Nephron (organoid): ENCODE measurements at regions not wholly inside any gene's neighbourhood (a gene's known extent, or its start where the extent isn't known, plus 50 kb on each side); places are given as distances from the start of the nearest gene placed in this dataset.

Source experiments
- H3K27ac Mint-ChIP-seq, 3 experiments: 2 replicates each; pipeline ENCODE4 v1.8.0; 2020; ENCODE audit warnings: mixed read lengths in 3 of 3, mild to moderate bottlenecking in 2 of 3, moderate library complexity in 1 of 3
- H3K27me3 Mint-ChIP-seq: 2 replicates; pipeline ENCODE4 v1.8.0; 2021; ENCODE audit warnings: low read depth, mild to moderate bottlenecking, moderate library complexity, mixed read lengths
- H3K36me3 Mint-ChIP-seq: 2 replicates; pipeline ENCODE4 v1.8.0; 2020; ENCODE audit warnings: low read depth, mixed read lengths
- H3K4me1 Mint-ChIP-seq: 2 replicates; pipeline ENCODE4 v1.8.0; 2020; ENCODE audit warnings: mixed read lengths
- H3K4me3 Mint-ChIP-seq, 3 experiments: 2 replicates each; pipeline ENCODE4 v1.8.0; 2020; ENCODE audit warnings: mild to moderate bottlenecking in 3 of 3, mixed read lengths in 3 of 3, moderate library complexity in 2 of 3
- H3K9me3 Mint-ChIP-seq: 2 replicates; pipeline ENCODE4 v1.8.0; 2020; ENCODE audit warnings: mixed read lengths
- TF ChIP-seq, protein P1 (sequence below), 3 experiments: fragments of 200-600 bp; sonication (generic); IDR thresholded peaks; one replicate each; pipeline ENCODE4 v1.5.0; 2021; ENCODE audit warnings: antibody characterized with exemption in 3 of 3; ENCODE audit not compliant: unreplicated experiment in 3 of 3

DNA sequence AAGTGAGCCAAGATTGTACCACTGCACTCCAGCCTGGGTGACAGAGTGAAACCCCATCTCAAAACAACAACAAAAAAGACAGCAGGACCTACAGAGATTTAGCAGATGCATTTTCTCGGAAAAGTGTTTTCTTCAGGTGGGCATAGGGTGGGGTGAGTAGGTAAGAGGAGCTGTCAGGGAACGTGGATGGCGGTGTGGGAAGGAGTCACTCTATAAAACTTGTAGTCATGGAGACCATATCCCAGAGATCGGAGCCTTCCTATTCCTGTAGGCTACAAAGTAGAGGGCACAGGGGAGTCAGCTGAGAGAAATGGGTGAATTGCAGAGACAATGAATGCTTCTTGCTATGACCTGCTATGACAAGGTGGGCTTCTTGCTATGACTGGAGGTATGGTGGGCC is 283.0 kb upstream of the FOXK1 start:
- Mint-ChIP-seq H3K27ac (no peak overlapping the region), H3K36me3 (no peaks in the 10 kb centered on the region), H3K4me3 (no peak overlapping the region), H3K27me3 (peaks cover 18% of the 10 kb centered on the region), H3K9me3 (peaks cover 17% of the 10 kb centered on the region), H3K4me1 (no peaks in the 10 kb centered on the region)
- TF ChIP-seq, protein P1, sequence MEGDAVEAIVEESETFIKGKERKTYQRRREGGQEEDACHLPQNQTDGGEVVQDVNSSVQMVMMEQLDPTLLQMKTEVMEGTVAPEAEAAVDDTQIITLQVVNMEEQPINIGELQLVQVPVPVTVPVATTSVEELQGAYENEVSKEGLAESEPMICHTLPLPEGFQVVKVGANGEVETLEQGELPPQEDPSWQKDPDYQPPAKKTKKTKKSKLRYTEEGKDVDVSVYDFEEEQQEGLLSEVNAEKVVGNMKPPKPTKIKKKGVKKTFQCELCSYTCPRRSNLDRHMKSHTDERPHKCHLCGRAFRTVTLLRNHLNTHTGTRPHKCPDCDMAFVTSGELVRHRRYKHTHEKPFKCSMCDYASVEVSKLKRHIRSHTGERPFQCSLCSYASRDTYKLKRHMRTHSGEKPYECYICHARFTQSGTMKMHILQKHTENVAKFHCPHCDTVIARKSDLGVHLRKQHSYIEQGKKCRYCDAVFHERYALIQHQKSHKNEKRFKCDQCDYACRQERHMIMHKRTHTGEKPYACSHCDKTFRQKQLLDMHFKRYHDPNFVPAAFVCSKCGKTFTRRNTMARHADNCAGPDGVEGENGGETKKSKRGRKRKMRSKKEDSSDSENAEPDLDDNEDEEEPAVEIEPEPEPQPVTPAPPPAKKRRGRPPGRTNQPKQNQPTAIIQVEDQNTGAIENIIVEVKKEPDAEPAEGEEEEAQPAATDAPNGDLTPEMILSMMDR (IDR thresholded peaks at IDR 0.05; ENCODE audit: unreplicated experiment in 3 of 3): no peak

- Mint-ChIP-seq H3K27ac (no peak overlapping the region), H3K4me3 (no peak overlapping the region), H3K36me3 (no peaks in the 10 kb centered on the region), H3K27me3 (peaks cover 23% of the 10 kb centered on the region), H3K9me3 (peaks cover 15% of the 10 kb centered on the region), H3K4me1 (no peaks in the 10 kb centered on the region)
- TF ChIP-seq, protein P1 (IDR thresholded peaks at IDR 0.05; ENCODE audit: unreplicated experiment in 3 of 3): no peak
Observed at GRCh38 chr7:4399596-4399995, 282.5 kb upstream of the FOXK1 start.

DNA sequence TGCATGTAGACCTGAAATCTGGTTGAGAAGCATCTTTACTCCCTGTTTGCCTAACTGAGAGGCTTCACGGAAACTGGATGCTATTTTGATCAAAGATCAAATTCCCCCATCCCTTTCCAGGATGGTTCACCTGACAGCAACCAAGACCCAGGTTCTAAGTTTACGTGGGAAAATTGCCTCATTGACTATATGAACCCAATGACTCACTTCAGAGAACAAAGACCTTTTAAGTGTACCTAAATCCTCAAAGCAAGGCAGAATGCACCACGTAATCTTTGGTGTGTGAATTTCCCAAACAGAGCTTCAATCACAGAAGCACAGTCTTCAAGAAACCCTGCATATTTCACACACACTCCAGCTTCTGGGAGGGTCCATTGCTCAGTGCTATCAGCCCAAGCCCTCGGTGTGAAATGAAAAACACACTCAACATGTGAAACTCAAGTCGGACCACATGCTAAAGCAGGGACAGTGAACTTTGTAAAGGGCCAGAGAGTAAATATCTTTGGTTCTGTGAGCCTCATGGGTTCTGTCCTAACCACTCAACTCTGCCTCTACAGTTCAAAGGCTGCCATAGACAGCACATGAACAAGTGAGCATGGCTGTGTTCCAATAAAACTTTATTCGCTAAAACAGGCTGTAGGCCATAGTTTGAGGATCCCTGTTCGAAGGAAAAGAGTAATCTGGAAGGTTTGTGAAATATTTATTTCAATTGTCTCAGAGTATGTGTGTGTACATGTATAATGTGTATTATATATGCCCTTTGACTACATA is 275.6 kb upstream of the FOXK1 start:
- TF ChIP-seq, protein P1 (IDR thresholded peaks at IDR 0.05; ENCODE audit: unreplicated experiment in 3 of 3): no peak
- H3K36me3 Mint-ChIP-seq: no peaks in the 10 kb centered on the region
- H3K4me3 Mint-ChIP-seq: no peak overlapping the region
- peaks cover 23% of the 10 kb centered on the region for H3K27me3 Mint-ChIP-seq
- H3K9me3 Mint-ChIP-seq: peaks cover 18% of the 10 kb centered on the region
- no peaks in the 10 kb centered on the region for H3K4me1 Mint-ChIP-seq
- no peak overlapping the region for H3K27ac Mint-ChIP-seq

- peaks cover 19% of the 10 kb centered on the region for H3K9me3 Mint-ChIP-seq
- TF ChIP-seq, protein P1 (IDR thresholded peaks at IDR 0.05; ENCODE audit: unreplicated experiment in 3 of 3): no peak
- no peaks in the 10 kb centered on the region for H3K36me3 Mint-ChIP-seq
- H3K27ac Mint-ChIP-seq: no peak overlapping the region
- peaks cover 8% of the 10 kb centered on the region for H3K27me3 Mint-ChIP-seq
- H3K4me1 Mint-ChIP-seq: no peaks in the 10 kb centered on the region
- no peak overlapping the region for H3K4me3 Mint-ChIP-seq
Observed at GRCh38 chr7:4409946-4410345, 272.1 kb upstream of the FOXK1 start.

GRCh38 chr7:4416396-4417056 is 265.6 kb upstream of the FOXK1 start:
- H3K36me3 Mint-ChIP-seq: no peaks in the 10 kb centered on the region
- no peak overlapping the region for H3K27ac Mint-ChIP-seq
- peaks cover 7% of the 10 kb centered on the region for H3K27me3 Mint-ChIP-seq
- peak overlapping the region in 1 of 3 experiments; percentile 5 for H3K4me3 Mint-ChIP-seq
- H3K9me3 Mint-ChIP-seq: peaks cover 31% of the 10 kb centered on the region
- TF ChIP-seq, protein P1 (IDR thresholded peaks at IDR 0.05; ENCODE audit: unreplicated experiment in 3 of 3): no peak
- H3K4me1 Mint-ChIP-seq: no peaks in the 10 kb centered on the region
